Midbrain (tissue), 1 donor: ENCODE measurements at regions not wholly inside any gene's neighbourhood (a gene's known extent, or its start where the extent isn't known, plus 50 kb on each side); places are given as distances from the start of the nearest gene placed in this dataset.
A peak's percentile ranks its signal among the peaks of the same experiment; 100 is the strongest.
"Not testable (repeated sequence)": the region's sequence is repeated elsewhere in the genome, so short reads cannot be mapped to it uniquely, and the experiment has no call there.

Source experiments
- DNase-seq: peaks from one replicate; lab custom pipeline; 2025; lab: John Stamatoyannopoulos, UW

DNA sequence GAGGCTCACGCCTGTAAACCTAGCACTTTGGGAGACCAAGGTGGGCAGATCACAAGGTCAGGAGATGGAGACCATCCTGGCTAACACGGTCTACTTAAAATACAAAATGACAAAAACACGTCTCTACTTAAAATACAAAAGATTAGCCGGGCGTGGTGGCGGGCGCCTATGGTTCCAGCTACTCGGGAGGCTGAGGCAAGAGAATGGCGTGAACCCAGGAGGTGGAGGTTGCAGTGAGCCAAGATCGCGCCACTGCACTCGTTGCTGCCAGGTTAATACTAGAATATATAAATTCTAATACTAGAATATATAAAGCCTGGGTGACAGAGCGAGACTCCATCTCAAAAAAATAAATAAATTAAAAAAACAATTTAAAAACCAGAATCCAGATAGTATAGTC, 588.7 kb upstream of the CDH7 start:
- not testable (repeated sequence) for DNase-seq

GRCh38 chr18:65146482-65147021, 604.3 kb upstream of the CDH7 start:
- DNase-seq = no peak

DNA sequence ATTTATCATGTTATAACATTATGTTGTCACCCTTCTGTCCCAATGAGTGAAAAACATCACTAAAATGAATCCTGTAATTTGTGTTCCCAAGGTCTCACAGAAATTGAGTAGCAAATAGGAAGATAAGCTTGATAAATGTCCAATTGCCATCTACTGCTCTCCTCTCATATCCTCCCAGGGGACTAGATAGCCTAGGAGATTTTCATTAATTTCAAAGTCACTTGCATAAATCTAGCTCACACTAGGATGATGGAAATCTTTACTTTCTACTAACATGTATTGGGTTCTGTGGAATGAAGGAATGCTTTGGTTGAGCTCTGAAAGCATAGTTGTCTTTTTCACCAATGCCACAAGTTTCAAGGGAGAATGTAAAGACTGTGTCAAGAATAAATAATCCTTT, 605.5 kb upstream of the CDH7 start:
- no peak for DNase-seq

DNA sequence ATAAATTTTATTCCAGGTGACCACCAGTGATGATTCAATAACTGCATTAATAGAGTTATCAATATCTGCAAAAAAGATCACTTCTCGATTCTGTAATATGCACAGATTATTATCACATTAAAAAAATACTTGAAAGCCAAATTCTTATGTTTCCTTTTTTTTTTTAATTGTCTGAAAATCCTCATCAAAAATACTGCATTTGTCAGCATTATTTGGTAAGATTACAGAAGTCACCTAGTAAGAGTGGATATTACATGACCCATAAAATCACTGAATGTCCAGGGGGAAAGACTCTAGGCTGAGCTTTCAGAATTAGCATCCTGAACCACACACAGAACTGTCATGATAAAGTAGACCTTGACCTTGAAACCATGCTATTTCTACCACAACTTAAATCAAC, 617.2 kb upstream of the CDH7 start:
- no peak for DNase-seq

DNA sequence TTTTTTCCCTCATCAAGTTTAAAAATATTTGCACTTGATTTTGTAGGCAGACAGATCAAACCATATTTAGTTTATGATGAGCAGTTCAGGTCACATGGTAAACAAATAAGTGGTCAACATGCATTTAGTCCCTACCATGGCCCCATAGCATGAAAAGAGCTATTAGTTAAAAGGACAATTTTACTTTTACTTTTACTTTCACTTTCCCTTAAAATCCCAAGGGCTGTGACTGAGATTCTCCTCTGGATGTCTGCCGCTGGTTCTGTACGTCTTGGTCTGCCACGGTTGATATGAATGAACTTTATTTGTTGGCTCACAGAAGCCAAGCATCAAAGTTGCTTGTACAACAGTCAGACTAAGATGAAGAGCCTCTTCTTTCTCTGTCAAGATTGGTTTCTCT, 626.2 kb upstream of the CDH7 start:
- DNase-seq = no peak

DNA sequence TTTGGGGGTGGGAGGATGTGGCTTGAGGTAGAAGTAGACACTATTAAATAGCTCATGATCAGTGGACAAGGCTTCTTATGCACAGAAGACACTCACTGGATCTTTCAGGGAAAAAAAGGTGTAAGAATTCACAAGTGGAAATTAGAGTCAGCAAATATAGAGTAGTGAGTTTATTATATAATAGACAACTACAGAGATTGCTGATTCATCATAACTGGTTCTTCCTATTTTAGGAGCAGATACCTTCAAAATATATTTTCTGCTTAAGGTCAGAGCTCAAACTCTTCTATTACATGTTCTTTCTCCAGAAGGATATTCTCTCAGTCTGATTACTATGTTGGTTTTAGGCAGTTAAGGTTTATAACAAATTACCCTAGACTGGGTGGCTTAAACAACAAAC, 646.9 kb upstream of the CDH7 start:
- DNase-seq = no peak

DNA sequence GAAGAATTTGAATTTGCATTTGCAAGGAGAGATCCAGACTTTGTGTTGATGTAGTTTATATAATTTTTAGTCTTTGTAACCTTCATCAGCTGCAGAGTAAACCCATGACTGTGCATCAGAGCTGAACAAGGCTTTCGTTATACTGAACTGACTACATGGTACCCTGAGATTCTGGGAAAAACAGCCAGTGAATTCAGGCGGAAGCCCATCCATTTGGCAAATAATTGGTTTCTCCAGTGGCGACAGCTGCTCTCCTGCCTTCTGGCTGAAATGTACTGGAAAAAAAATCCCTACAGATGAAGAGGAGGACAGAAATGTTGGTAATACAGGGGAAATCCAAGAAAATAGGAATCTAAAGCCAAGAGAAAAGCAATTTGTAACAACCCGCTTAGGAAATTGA, 657.5 kb upstream of the CDH7 start:
- peak; percentile 25 for DNase-seq

DNA sequence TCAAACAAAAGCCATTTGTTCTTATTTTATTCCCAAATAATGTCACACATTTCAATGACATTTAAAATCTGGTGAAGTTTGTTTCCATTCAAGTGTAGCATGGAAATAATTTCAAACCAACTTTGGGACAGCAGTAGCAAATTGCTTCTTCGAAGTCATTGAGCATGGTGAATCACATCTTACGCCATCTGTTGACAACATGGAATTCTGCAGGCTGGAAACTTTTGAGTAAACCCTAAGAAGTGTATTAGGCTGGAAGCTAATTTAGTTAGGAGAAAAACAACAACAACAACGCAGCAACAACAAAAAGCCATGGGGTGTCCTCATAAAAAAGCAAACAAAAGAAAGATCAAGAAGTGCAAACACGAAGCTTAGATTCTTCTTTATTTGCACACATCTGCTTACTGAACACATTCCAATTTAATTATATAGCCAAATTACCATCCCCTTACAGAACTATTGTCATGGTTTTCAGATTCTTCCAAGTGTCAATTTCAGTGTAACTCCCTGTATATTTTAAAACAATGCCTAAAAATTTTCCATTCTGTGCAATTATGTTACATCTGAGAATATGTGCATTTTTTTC, 659.0 kb upstream of the CDH7 start:
- peak; percentile 24 for DNase-seq

DNA sequence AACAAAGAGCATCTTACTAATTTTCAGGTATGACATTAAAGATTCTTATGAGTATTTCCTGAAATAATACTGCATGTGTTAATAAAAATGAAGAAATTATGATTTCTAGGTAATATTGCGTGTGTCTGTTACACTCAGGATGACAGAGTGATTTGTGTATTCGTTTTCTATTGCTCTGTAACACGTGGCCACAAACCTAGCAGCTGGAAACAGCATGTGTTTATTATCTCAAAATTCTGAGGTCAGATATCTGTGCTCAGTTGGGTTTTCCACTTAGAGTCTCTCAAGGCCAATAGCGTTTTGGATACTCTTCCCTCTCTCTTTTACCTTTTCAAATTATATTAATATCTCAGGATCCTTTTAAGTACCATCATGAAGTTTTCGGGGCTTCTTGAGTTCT, 667.9 kb upstream of the CDH7 start:
- no peak for DNase-seq

DNA sequence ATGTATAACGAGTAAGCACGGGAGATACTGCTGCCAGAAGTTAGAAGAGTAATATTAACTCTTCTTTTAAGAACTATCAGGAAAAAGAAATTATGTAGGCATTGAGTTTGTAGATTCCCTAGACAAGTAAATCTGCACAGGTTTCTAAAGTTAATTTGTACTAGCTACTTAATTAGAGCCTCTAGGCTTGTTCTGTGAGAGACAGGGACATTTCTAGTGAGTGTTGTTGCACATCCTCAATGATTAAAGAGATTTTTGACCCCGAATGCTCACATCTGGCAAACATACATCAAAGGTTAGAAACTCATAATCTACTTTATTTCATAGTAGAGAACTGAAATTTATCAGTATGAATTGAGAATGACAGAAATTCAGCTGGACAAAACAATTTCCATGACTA, 669.0 kb upstream of the CDH7 start:
- no peak for DNase-seq

DNA sequence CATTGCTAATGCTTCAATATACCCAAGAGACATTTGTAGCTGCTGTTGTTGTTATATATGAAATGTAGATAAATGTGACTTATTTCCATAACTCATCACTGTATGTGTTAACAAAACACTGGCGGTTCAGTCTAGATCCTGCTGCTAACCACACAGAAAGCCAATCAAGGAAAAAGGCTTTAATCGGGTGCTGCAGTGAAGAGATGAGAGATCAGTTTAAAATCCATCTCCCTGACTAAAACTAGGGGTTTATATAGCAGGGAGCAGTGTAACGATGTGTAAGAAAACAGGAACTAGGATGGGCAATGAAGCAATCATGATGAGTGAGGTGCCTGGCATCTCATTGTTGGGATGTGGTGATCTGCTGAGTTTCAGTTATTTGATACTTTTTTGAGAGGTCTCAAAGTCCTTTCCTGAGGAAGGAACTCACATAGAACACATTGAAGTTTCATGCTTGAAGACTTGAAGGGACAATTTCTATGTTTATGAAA, 677.7 kb upstream of the CDH7 start:
- DNase-seq = no peak

DNA sequence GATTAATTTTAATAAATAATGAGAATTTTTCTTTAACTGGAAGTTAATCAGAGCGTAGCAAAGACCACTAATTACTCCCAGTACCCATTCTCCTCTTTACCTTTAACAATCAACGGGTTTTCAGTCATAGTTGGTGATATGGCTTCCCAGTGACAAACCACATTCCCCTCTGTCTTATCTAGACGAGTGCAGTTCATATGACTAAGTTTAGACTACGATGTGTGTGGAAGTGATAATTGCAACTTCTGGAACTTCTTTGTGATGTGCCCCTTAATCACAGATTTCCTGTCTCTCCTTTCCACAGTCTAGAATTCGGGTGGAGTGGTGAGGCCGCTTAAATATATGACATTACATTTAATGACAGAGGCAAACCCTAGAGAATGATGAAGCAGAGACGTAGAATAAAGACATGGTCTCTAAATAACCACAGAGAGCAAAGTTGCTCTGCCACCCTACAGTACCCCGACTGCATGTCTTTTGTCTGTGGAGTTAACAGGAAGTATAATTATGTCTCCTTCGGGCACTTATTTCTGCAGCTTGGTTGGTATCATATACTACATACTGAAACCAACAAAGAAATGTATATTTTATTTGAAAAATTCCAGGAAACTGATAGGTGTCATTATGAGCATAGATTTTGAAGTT, 693.3 kb upstream of the CDH7 start:
- DNase-seq = no peak

- no peak for DNase-seq
Measured at GRCh38 chr18:65056575-65056974, 694.2 kb upstream of the CDH7 start.

GRCh38 chr18:65049586-65049985, 701.2 kb upstream of the CDH7 start:
- no peak for DNase-seq

DNA sequence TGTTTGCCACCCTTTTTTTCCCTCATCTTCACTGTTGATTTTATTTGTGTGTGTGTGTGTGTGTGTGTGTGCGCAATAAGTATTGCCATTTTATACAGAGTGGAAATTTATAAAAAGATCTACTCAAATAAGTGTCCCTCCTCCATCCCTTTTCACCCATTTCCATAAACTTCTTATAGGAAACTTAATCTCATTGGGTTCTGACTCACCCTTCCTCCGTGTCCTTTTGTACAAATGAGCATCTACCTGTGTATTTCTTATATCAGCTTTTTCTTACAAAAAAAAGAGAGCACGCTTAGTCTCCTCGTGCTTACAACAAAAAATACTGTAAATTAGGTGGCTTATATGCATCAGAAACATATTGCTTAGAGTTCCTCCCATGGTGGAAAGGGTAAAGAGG, 711.2 kb upstream of the CDH7 start:
- DNase-seq = no peak

DNA sequence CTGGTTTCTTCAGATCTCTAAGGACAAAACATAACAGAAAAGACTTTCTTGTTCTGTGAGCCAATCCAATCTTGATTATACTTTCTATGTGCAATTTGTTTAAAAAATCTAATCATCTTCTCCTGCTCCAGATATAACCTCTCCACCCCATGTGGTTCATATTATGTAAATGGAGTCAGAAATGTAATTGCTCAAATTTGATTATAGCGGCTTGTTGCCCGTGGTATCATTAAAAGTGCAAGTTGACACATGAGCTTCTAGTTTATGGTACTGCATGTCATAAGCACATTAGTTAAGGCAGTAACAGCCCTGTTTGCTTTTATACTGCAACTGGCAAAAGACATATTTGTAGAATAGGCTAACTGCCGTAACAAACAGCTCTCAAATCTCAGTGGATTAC, 715.1 kb upstream of the CDH7 start:
- no peak for DNase-seq

DNA sequence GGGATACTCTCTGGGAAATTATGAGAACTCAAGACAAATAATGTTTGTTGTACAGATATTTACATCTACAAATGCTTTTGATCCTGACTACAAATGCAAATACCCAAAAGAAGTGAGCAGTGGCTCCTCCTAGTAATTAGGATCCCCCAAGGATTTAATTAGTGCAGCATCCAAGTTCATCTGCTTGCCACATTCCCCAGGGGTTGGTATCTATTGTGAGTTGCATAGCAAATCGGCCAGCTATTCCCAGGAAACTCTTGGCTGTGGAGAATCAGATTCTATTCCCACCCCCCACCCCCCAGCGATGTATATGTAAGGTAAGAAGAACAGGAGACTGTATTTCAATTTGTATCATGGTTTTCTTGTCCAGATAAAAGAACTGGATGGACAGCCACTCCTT, 725.1 kb upstream of the CDH7 start:
- no peak for DNase-seq

- DNase-seq = no peak
Measured at GRCh38 chr18:65021021-65021420, 729.8 kb upstream of the CDH7 start.

DNA sequence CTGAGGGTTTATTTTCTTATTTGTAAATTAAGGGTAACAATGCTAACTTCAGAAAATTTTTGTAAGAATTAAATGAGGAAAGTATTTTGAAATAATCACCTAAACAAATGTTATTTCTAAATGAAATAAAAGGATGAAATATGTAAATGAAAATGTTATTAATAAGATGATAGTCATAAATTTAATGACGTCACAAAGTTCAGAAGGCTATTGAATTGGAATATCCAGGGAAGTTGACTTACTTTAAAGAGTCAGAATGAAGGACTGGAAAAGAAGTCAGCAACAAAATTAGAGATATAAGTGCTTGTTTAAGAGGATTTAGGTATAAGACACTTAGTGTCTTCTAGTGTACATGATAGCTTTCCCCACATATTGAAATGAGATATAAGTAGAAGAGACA, 732.6 kb upstream of the CDH7 start:
- DNase-seq = no peak

DNA sequence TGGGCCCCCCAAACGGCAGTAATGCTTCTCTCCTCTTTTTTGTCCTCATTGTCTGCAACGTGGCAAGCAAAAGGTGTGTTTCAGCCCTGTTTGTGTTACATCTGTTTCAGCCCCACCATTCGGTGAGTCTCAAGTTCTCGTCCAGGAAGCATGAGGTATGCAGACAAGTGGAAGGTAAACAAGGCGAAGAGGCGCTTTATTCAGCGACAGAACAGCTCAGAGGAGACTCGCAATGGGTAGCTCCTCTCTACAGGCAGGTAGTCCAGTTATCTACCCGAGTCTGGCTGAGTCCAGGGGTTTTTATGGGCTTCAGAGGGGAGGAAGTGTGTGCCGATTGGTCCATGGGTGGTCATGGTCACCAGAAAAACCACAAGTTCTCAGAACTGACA, 733.4 kb upstream of the CDH7 start:
- no peak for DNase-seq

- DNase-seq = no peak
Measured at GRCh38 chr18:65016631-65017371, 734.0 kb upstream of the CDH7 start.

- no peak for DNase-seq
Measured at GRCh38 chr18:64994370-64994769, 756.4 kb upstream of the CDH7 start.

GRCh38 chr18:64993695-64994094, 757.1 kb upstream of the CDH7 start:
- peak; percentile 19 for DNase-seq
